HEK293T (cell line): ENCODE measurements at regions not wholly inside any gene's neighbourhood (a gene's known extent, or its start where the extent isn't known, plus 50 kb on each side); places are given as distances from the start of the nearest gene placed in this dataset.

ENCODE experiments used
- CTCF ChIA-PET: fragments of 350-600 bp; formaldehyde crosslinking; extraction: SDS; loops from one replicate; lab custom pipeline; 2021; ENCODE audit warnings: antibody characterized with exemption, inconsistent platforms; lab: Yijun Ruan, JAX
- POLR2A ChIA-PET: fragments of 350-600 bp; formaldehyde crosslinking; extraction: SDS; loops from one replicate; lab custom pipeline; 2020; ENCODE audit warnings: antibody characterized with exemption, inconsistent platforms; lab: Yijun Ruan, JAX
- DNase-seq: peaks from one replicate; pipeline ENCODE4 v3.0.0; 2012; ENCODE audit warnings: mixed read lengths; ENCODE audit errors: extremely low spot score
- ARNT ChIP-seq: fragments of 450-650 bp; IDR thresholded peaks from 2 replicates; pipeline ENCODE4 v1.6.1; 2017; ENCODE audit warnings: mild to moderate bottlenecking
- BHLHE40 ChIP-seq: fragments of 450-650 bp; IDR thresholded peaks from 2 replicates; pipeline ENCODE4 v1.6.1; 2016; ENCODE audit warnings: mild to moderate bottlenecking, moderate library complexity, borderline replicate concordance
- CTBP1 ChIP-seq: fragments of 450-650 bp; IDR thresholded peaks from 2 replicates; pipeline ENCODE4 v1.6.1; 2016; ENCODE audit warnings: borderline replicate concordance
- ELF4 ChIP-seq: fragments of 450-650 bp; IDR thresholded peaks from 2 replicates; pipeline ENCODE4 v1.6.1; 2017; ENCODE audit warnings: antibody characterized with exemption
- FOXA1 ChIP-seq: fragments of 450-650 bp; IDR thresholded peaks from 2 replicates; pipeline ENCODE4 v1.6.1; 2016; ENCODE audit warnings: mild to moderate bottlenecking
- FOXK2 ChIP-seq: fragments of 450-650 bp; IDR thresholded peaks from 2 replicates; pipeline ENCODE4 v1.6.1; 2016; ENCODE audit warnings: mild to moderate bottlenecking
- FOXM1 ChIP-seq: fragments of 450-650 bp; IDR thresholded peaks from 2 replicates; pipeline ENCODE4 v1.6.1; 2017; ENCODE audit warnings: mild to moderate bottlenecking, borderline replicate concordance
- HDGF ChIP-seq: fragments of 450-650 bp; IDR thresholded peaks from 2 replicates; pipeline ENCODE4 v1.6.1; 2017; ENCODE audit warnings: antibody characterized with exemption, borderline replicate concordance
- L3MBTL2 ChIP-seq: fragments of 450-650 bp; conservative IDR thresholded peaks from 2 replicates; pipeline ENCODE4 v1.6.1; 2016; ENCODE audit warnings: mild to moderate bottlenecking
- LEF1 ChIP-seq: fragments of 450-650 bp; IDR thresholded peaks from 2 replicates; pipeline ENCODE4 v1.6.1; 2017; ENCODE audit warnings: mild to moderate bottlenecking, borderline replicate concordance
- NFRKB ChIP-seq: fragments of 450-650 bp; IDR thresholded peaks from 2 replicates; pipeline ENCODE4 v1.6.1; 2016; ENCODE audit warnings: mild to moderate bottlenecking, moderate library complexity
- PKNOX1 ChIP-seq: fragments of 450-650 bp; IDR thresholded peaks from 2 replicates; pipeline ENCODE4 v1.6.1; 2016
- SP1 ChIP-seq: fragments of 450-650 bp; IDR thresholded peaks from 2 replicates; pipeline ENCODE4 v1.6.1; 2017
- SUZ12 ChIP-seq: fragments of 450-650 bp; IDR thresholded peaks from 2 replicates; pipeline ENCODE4 v1.6.1; 2016; ENCODE audit warnings: mild to moderate bottlenecking
- TARDBP ChIP-seq: fragments of 450-650 bp; IDR thresholded peaks from 2 replicates; pipeline ENCODE4 v1.6.1; 2016
- ZNF384 ChIP-seq: fragments of 450-650 bp; IDR thresholded peaks from 2 replicates; pipeline ENCODE4 v1.6.1; 2016

GRCh38 chrX:124887572-124887971 lies 432.1 kb upstream of the TEX13C start:
- TF ChIP-seq BHLHE40 (no peak), ARNT (no peak), LEF1 (no peak), FOXA1 (no peak), L3MBTL2 (no peak), FOXK2 (no peak), FOXM1 (no peak), TARDBP (no peak), SUZ12 (no peak), HDGF (no peak), CTBP1 (no peak), ELF4 (no peak), PKNOX1 (no peak)
- DNase-seq = no peak
- CTCF ChIA-PET = interaction anchor here (0.6 kb wide), 1 partner anchor 28 kb away, joined by 3 read pairs; no protein-coding TSS in a partner anchor
- POLR2A ChIA-PET = no interaction called here

GRCh38 chrX:124895947-124896346 lies 423.7 kb upstream of the TEX13C start:
- no peak for DNase-seq
- TF ChIP-seq FOXM1 (no peak), SP1 (no peak), CTBP1 (no peak), ZNF384 (no peak)
- POLR2A ChIA-PET = no interaction called here
- CTCF ChIA-PET = no interaction called here

GRCh38 chrX:124902953-124903352 lies 416.7 kb upstream of the TEX13C start:
- no peak for DNase-seq
- ChIA-PET POLR2A (no interaction called here), CTCF (no interaction called here)
- TF ChIP-seq FOXK2 (no peak), L3MBTL2 (no peak), ZNF384 (no peak)

GRCh38 chrX:124910611-124911010 lies 409.1 kb upstream of the TEX13C start:
- ChIA-PET CTCF (no interaction called here), POLR2A (no interaction called here)
- DNase-seq = no peak
- TF ChIP-seq SUZ12 (no peak), FOXM1 (no peak), HDGF (no peak), TARDBP (no peak), FOXA1 (no peak), FOXK2 (no peak), ARNT (no peak), PKNOX1 (no peak), CTBP1 (no peak), L3MBTL2 (no peak), ELF4 (no peak), LEF1 (no peak), BHLHE40 (no peak), NFRKB (no peak), ZNF384 (no peak), SP1 (no peak)

GRCh38 chrX:124917011-124917410 lies 402.7 kb upstream of the TEX13C start:
- CTCF ChIA-PET = no interaction called here
- no peak for DNase-seq
- POLR2A ChIA-PET = no interaction called here
- TF ChIP-seq ELF4 = no peak
- TF ChIP-seq HDGF = no peak
- TF ChIP-seq PKNOX1 = no peak
- TF ChIP-seq SUZ12 = no peak
- no peak for TF ChIP-seq NFRKB
- TF ChIP-seq FOXA1 = no peak
- TF ChIP-seq L3MBTL2 = no peak
- TF ChIP-seq LEF1 = no peak
- TF ChIP-seq FOXK2 = no peak
- no peak for TF ChIP-seq SP1
- TF ChIP-seq BHLHE40 = no peak

GRCh38 chrX:124925681-124926080 lies 394.0 kb upstream of the TEX13C start:
- ChIA-PET CTCF (no interaction called here), POLR2A (no interaction called here)
- DNase-seq = no peak
- TF ChIP-seq TARDBP (no peak), L3MBTL2 (no peak)

GRCh38 chrX:124931241-124931640 lies 388.4 kb upstream of the TEX13C start:
- ChIA-PET POLR2A (no interaction called here), CTCF (no interaction called here)
- no peak for TF ChIP-seq ARNT
- no peak for TF ChIP-seq LEF1
- TF ChIP-seq FOXA1 = no peak
- no peak for TF ChIP-seq SP1
- no peak for TF ChIP-seq TARDBP
- TF ChIP-seq L3MBTL2 = no peak
- TF ChIP-seq PKNOX1 = no peak
- no peak for TF ChIP-seq ELF4
- no peak for TF ChIP-seq CTBP1
- no peak for TF ChIP-seq ZNF384
- TF ChIP-seq HDGF = no peak
- no peak for TF ChIP-seq FOXM1
- no peak for TF ChIP-seq FOXK2
- TF ChIP-seq BHLHE40 = no peak
- no peak for TF ChIP-seq SUZ12
- no peak for TF ChIP-seq NFRKB
- DNase-seq = no peak
